GM10248 (cell line): ENCODE measurements at regions not wholly inside any gene's neighbourhood (a gene's known extent, or its start where the extent isn't known, plus 50 kb on each side); places are given as distances from the start of the nearest gene placed in this dataset.
"Not testable (repeated sequence)": the region's sequence is repeated elsewhere in the genome, so short reads cannot be mapped to it uniquely, and the experiment has no call there.

Experiments used
- CTCF ChIA-PET: fragments of 300-600 bp; sonication (Branson Sonifier 250); formaldehyde crosslinking; extraction: SDS; loops from one replicate; lab custom pipeline; 2021; ENCODE audit warnings: antibody characterized with exemption; lab: Yijun Ruan, JAX
- POLR2A ChIA-PET: fragments of 350-650 bp; sonication (Branson Sonifier 250); formaldehyde crosslinking; extraction: SDS; loops from one replicate; lab custom pipeline; 2020; ENCODE audit warnings: antibody characterized with exemption; lab: Yijun Ruan, JAX
- DNase-seq: peaks from one replicate; pipeline ENCODE4 v3.0.0; 2012; ENCODE audit errors: extremely low spot score
- TF ChIP-seq, protein P1 (sequence below): IDR thresholded peaks from 2 replicates; pipeline ENCODE4 v1.5.1; 2012; ENCODE audit warnings: mild to moderate bottlenecking, low read depth; ENCODE audit errors: extremely low read depth, missing control alignments, control extremely low read depth

GRCh38 chr3:22010997-22011396, 260.0 kb upstream of the ZNF385D start:
- ChIA-PET CTCF (interaction anchor here (0.9 to 2.1 kb wide), 2 partner anchors 8 to 11 kb away, joined by 3 to 5 read pairs; no protein-coding TSS in a partner anchor), POLR2A (no interaction called here)
- DNase-seq = no peak
- TF ChIP-seq, protein P1, sequence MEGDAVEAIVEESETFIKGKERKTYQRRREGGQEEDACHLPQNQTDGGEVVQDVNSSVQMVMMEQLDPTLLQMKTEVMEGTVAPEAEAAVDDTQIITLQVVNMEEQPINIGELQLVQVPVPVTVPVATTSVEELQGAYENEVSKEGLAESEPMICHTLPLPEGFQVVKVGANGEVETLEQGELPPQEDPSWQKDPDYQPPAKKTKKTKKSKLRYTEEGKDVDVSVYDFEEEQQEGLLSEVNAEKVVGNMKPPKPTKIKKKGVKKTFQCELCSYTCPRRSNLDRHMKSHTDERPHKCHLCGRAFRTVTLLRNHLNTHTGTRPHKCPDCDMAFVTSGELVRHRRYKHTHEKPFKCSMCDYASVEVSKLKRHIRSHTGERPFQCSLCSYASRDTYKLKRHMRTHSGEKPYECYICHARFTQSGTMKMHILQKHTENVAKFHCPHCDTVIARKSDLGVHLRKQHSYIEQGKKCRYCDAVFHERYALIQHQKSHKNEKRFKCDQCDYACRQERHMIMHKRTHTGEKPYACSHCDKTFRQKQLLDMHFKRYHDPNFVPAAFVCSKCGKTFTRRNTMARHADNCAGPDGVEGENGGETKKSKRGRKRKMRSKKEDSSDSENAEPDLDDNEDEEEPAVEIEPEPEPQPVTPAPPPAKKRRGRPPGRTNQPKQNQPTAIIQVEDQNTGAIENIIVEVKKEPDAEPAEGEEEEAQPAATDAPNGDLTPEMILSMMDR = no peak

DNA sequence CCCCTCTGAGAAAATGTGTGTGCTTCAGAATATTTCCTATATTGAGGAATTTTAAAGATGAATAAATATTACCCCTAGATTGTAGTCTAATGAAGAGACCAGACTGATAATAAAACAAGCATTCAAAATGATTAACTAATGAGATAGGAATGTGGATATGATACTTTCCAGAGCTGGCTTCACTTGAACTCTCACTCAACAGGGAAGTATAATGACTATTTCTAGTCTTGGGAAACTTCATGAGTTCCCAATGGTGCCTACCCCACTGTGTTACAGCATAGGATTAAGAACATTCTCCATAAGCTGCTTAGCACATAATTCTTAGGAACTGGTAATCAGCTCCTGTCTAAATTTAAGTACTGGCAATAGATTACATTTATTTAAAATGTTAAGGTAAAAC, 261.5 kb upstream of the ZNF385D start:
- POLR2A ChIA-PET = no interaction called here
- TF ChIP-seq, protein P1 = no peak
- CTCF ChIA-PET = interaction anchor here (1.0 to 1.1 kb wide), 2 partner anchors 9 to 19 kb away, joined by 3 to 4 read pairs; no protein-coding TSS in a partner anchor
- no peak for DNase-seq

DNA sequence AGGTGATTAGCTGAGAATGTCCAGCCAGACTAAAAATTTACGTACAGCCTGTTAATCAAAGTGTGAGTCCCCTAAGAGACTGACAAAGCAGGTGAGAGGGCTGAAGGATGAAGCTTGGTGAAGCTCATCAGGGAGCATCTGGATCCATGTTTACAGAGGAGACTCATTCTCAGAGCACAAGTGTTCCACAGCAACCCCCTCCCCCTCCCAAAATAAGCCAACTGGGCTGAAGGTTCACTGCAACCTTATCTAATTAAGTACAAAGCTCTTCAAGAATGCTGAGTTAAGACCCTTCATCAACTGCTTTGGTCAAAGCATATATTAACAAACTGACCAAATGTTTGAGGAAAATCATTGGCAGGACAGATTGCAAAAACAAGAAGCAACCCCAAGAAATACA, 262.6 kb upstream of the ZNF385D start:
- no peak for DNase-seq
- ChIA-PET CTCF (interaction anchor here (0.9 kb wide), 1 partner anchor 8 kb away, joined by 3 read pairs; no protein-coding TSS in a partner anchor), POLR2A (no interaction called here)
- TF ChIP-seq, protein P1 = no peak

DNA sequence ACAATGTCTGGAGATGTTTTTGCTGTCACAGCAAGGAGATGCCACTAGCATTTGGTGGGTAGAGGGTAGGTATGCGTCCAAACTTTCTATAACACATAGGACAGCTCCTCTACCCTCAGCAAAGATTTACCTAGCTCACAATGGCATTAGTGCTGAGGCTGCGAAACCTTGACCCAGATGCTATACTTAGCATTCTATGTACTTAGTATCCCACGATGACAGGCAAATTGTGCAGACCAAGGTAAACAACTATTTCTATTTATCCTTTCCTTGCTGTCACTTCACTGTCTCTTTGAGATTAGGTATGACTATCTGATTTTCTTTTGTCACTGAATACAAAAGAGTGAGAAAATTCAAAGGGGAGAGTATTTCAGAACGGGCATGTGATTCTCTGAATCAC, 265.2 kb upstream of the ZNF385D start:
- TF ChIP-seq, protein P1 = no peak
- ChIA-PET CTCF (no interaction called here), POLR2A (no interaction called here)
- no peak for DNase-seq

DNA sequence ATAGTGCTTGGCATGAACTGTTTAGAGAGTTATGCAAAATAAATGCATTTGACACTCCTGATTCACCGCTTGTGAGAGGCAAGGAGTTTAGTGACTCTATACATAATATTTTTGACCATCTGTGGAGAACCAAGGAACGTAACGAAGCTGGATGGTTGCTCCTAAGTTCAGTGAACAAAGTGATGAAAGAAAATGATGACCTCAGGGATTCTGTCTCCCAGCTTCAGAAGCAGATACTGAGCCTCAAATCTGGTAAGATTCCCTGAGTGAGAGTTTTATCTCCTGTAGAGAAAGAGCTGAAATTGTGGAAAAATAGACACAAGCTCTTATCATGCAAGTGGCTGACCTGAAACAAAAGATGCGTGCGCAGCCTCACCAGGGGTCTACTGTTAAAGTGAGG, 273.6 kb upstream of the ZNF385D start:
- DNase-seq, POLR2A ChIA-PET: not testable (repeated sequence)
- CTCF ChIA-PET = interaction anchor here (0.7 kb wide), 1 partner anchor 21 kb away, joined by 3 read pairs; no protein-coding TSS in a partner anchor

DNA sequence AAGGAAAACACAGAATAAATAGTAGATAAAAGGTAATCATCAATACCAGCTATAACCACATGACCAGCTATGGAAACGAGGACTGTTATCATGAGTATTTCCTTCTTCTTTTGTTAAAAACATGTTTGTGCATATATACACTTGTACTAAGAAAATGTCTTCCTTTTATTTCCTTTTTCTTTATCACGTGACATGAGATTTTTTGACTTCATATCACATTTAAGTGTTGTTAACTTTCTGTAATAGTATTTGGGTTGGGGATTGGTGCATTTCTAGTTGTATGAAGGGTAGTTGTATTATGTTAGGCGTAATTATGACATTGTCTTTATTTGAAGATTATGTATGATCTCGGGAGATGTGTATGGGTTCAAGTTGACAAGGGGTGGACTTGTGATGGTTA, 278.5 kb upstream of the ZNF385D start:
- CTCF ChIA-PET = interaction anchor here (1.2 kb wide), 1 partner anchor 8 kb away, joined by 4 read pairs; no protein-coding TSS in a partner anchor
- TF ChIP-seq, protein P1 = no peak
- POLR2A ChIA-PET = no interaction called here
- DNase-seq = no peak

- no peak for DNase-seq
- POLR2A ChIA-PET = no interaction called here
- CTCF ChIA-PET = no interaction called here
- TF ChIP-seq, protein P1 = no peak
These were observed 288.2 kb upstream of the ZNF385D start for GRCh38 chr3:22039161-22039560.
